22Rv1 (cell line): ENCODE measurements at regions not wholly inside any gene's neighbourhood (a gene's known extent, or its start where the extent isn't known, plus 50 kb on each side); places are given as distances from the start of the nearest gene placed in this dataset.

Source experiments
- ZFX ChIP-seq: fragments of 450-650 bp; IDR thresholded peaks from 2 replicates; pipeline ENCODE4 v1.6.1; 2017; ENCODE audit warnings: antibody characterized with exemption, borderline replicate concordance
- TF ChIP-seq, protein P1 (sequence below): fragments of 450-650 bp; IDR thresholded peaks from 2 replicates; pipeline ENCODE4 v1.5.1; 2017; ENCODE audit warnings: mild to moderate bottlenecking

DNA sequence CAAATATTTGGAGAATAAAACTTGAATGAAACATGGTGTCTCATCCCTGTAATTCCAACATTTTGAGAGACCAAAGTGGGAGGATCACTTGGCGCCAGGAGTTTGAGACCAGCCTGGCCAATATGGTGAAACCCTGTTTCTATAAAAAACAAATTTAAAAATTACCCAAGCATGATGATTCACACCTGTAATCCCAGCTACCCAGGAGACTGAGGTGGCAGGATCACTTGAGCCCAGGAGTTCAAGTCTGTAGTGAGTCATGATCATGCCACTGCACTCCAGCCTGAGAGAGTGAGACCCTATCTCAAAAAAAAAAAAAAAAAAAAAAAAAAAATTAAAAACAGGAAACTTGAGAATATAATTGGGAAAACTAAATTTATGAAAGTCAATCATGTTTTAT lies 481.1 kb downstream of the SEMA3D start:
- TF ChIP-seq, protein P1, sequence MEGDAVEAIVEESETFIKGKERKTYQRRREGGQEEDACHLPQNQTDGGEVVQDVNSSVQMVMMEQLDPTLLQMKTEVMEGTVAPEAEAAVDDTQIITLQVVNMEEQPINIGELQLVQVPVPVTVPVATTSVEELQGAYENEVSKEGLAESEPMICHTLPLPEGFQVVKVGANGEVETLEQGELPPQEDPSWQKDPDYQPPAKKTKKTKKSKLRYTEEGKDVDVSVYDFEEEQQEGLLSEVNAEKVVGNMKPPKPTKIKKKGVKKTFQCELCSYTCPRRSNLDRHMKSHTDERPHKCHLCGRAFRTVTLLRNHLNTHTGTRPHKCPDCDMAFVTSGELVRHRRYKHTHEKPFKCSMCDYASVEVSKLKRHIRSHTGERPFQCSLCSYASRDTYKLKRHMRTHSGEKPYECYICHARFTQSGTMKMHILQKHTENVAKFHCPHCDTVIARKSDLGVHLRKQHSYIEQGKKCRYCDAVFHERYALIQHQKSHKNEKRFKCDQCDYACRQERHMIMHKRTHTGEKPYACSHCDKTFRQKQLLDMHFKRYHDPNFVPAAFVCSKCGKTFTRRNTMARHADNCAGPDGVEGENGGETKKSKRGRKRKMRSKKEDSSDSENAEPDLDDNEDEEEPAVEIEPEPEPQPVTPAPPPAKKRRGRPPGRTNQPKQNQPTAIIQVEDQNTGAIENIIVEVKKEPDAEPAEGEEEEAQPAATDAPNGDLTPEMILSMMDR = no peak
- TF ChIP-seq ZFX = no peak
